Heart left ventricle (tissue), 13 donors: ENCODE measurements at regions not wholly inside any gene's neighbourhood (a gene's known extent, or its start where the extent isn't known, plus 50 kb on each side); places are given as distances from the start of the nearest gene placed in this dataset.
"Not testable (repeated sequence)": the region's sequence is repeated elsewhere in the genome, so short reads cannot be mapped to it uniquely, and the experiment has no call there.

Experiments
- POLR2A ChIP-seq, 2 donors: fragments of 450-650 bp; IDR thresholded peaks; one replicate each; pipeline ENCODE4 v1.6.1; 2017; ENCODE audit warnings: antibody characterized with exemption in 2 of 2, mild to moderate bottlenecking in 2 of 2, moderate library complexity in 2 of 2
- TF ChIP-seq, protein P1 (sequence below), 12 donors: fragments of 200-600 bp; sonication (generic) in 4 of 12; IDR thresholded peaks; one replicate each; pipeline versions ENCODE4 v1.5.0 to v1.8.0; 2018 to 2022; ENCODE audit warnings: antibody characterized with exemption in 12 of 12, mild to moderate bottlenecking in 5 of 12
- donor health status: ischemic (EF 13 %, LVEDD 7.1; RV severe dilation, severe dysfunction).
- donor health status: DM: no; HTN: yes; CAD: no.
- donor health status: DM: no; HTN: no; CAD: no.
- donor health status: ischemic (EF 25% LVEDD 6.9; RV normal size, moderate dysfunction).
- donor health status: ischemic (EF 25% LVEDD 5.7; RV mildly dilated, moderate dysfunction).
- donor health status: ischemic (EF 35%, LVEDD 5.7; RV mildly dilated, moderate dysfunction).
- donor health status: nonischemic (EF 11% LVEDD 7.7; RV severe dilation, severe dysfunction).
- donor health status: DM: yes; HTN: yes; CAD: no.
- donor health status: PGD.
- donor health status: ischemic (EF 29% LVEDD 5.4; RV normal size, mild dysfunction).
- donor health status: nonischemic (EF 23%, LVEDD 6.1; RV moderate dilation, normal function).

GRCh38 chrX:13945787-13946186 lies 83.9 kb downstream of the GEMIN8 start:
- TF ChIP-seq, protein P1, sequence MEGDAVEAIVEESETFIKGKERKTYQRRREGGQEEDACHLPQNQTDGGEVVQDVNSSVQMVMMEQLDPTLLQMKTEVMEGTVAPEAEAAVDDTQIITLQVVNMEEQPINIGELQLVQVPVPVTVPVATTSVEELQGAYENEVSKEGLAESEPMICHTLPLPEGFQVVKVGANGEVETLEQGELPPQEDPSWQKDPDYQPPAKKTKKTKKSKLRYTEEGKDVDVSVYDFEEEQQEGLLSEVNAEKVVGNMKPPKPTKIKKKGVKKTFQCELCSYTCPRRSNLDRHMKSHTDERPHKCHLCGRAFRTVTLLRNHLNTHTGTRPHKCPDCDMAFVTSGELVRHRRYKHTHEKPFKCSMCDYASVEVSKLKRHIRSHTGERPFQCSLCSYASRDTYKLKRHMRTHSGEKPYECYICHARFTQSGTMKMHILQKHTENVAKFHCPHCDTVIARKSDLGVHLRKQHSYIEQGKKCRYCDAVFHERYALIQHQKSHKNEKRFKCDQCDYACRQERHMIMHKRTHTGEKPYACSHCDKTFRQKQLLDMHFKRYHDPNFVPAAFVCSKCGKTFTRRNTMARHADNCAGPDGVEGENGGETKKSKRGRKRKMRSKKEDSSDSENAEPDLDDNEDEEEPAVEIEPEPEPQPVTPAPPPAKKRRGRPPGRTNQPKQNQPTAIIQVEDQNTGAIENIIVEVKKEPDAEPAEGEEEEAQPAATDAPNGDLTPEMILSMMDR (IDR thresholded peaks at IDR 0.05): not testable (repeated sequence)
- TF ChIP-seq POLR2A (IDR thresholded peaks at IDR 0.05): not testable (repeated sequence)
